HEK293T (cell line): ENCODE measurements at regions not wholly inside any gene's neighbourhood (a gene's known extent, or its start where the extent isn't known, plus 50 kb on each side); places are given as distances from the start of the nearest gene placed in this dataset.

Experiments used
- HDGF ChIP-seq: fragments of 450-650 bp; IDR thresholded peaks from 2 replicates; pipeline ENCODE4 v1.6.1; 2017; ENCODE audit warnings: antibody characterized with exemption, borderline replicate concordance
- L3MBTL2 ChIP-seq: fragments of 450-650 bp; conservative IDR thresholded peaks from 2 replicates; pipeline ENCODE4 v1.6.1; 2016; ENCODE audit warnings: mild to moderate bottlenecking

DNA sequence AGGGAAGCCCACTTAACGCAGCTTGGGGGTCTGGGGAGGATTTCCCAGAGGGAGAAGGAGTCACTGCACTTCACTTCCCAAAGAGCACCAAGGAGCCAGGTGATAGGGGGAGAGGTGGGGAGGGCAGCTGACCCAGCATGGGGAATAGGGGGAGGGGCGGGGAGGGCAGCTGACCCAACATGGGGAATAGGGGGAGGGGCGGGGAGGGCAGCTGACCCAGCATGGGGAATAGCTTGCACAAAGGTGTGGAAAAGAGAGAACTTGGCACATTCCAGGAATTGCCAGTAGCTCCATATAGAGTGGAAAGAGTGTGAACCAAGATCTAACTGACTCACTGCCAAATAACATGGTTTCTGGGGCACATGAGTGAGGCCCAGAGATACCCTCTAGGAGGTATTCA, 110.3 kb downstream of the CCT6B start:
- TF ChIP-seq HDGF, result no peak
- TF ChIP-seq L3MBTL2, result no peak
